Fibroblast of lung (primary cell): ENCODE measurements at regions not wholly inside any gene's neighbourhood (a gene's known extent, or its start where the extent isn't known, plus 50 kb on each side); places are given as distances from the start of the nearest gene placed in this dataset.

ENCODE experiments used
- CTCF ChIP-seq, 2 donors: IDR thresholded peaks in 1 of 2; conservative IDR thresholded peaks in 1 of 2; 1 replicate in 1 of 2; 2 replicates in 1 of 2; pipeline ENCODE4 v1.5.1; 2011 to 2012; ENCODE audit warnings: low read length in 2 of 2, control low read depth in 1 of 2, inconsistent platforms in 1 of 2, low read depth in 1 of 2, mild to moderate bottlenecking in 1 of 2
- EZH2 ChIP-seq: IDR thresholded peaks from 2 replicates; pipeline ENCODE4 v1.5.1; 2012; ENCODE audit warnings: low read length, control low read depth, mild to moderate bottlenecking; ENCODE audit errors: missing control alignments

- TF ChIP-seq CTCF (conservative IDR thresholded peaks at IDR 0.05 in 1 of 2, IDR thresholded peaks at IDR 0.05 in 1 of 2; ENCODE audit: low read depth in 1 of 2, low read length in 2 of 2) (no peak), EZH2 (no peak)
These were observed 88.3 kb upstream of the ANTXRL start for GRCh38 chr10:46198516-46198915.
